Neural progenitor cell (in vitro differentiated cells): ENCODE measurements at regions not wholly inside any gene's neighbourhood (a gene's known extent, or its start where the extent isn't known, plus 50 kb on each side); places are given as distances from the start of the nearest gene placed in this dataset.

Source experiments
- CTCF ChIP-seq: fragments of 200-600 bp; sonication (generic); IDR thresholded peaks from 2 replicates; pipeline ENCODE4 v1.5.1; 2017; ENCODE audit warnings: antibody characterized with exemption, mild to moderate bottlenecking
- EZH2 ChIP-seq: fragments of 200-600 bp; sonication (generic); IDR thresholded peaks from 2 replicates; pipeline ENCODE4 v1.6.1; 2017; ENCODE audit warnings: antibody characterized with exemption, mild to moderate bottlenecking, moderate library complexity
- EZH2phosphoT487 ChIP-seq: fragments of 200-600 bp; sonication (generic); IDR thresholded peaks from 2 replicates; pipeline ENCODE4 v1.6.1; 2017; ENCODE audit warnings: antibody characterized with exemption

- TF ChIP-seq CTCF (no peak), EZH2 (no peak), EZH2phosphoT487 (no peak)
Measured at GRCh38 chr2:16324544-16324937, 341.1 kb downstream of the CYRIA start.
